GM12865 (cell line): ENCODE measurements at regions not wholly inside any gene's neighbourhood (a gene's known extent, or its start where the extent isn't known, plus 50 kb on each side); places are given as distances from the start of the nearest gene placed in this dataset.
A peak's percentile ranks its signal among the peaks of the same experiment; 100 is the strongest.

Experiments used
- DNase-seq: peaks from one replicate; pipeline ENCODE4 v3.0.0; 2010; ENCODE audit warnings: low read depth
- H3K4me3 ChIP-seq: 2 replicates; pipeline ENCODE4 v1.5.1; 2011; ENCODE audit warnings: mild to moderate bottlenecking, low read depth, low read length, control low read depth
- TF ChIP-seq, protein P1 (sequence below): IDR thresholded peaks from 2 replicates; pipeline ENCODE4 v1.5.1; 2011; ENCODE audit warnings: low read length, control low read depth, low read depth, inconsistent platforms; ENCODE audit not compliant: insufficient read depth; ENCODE audit errors: missing control alignments

DNA sequence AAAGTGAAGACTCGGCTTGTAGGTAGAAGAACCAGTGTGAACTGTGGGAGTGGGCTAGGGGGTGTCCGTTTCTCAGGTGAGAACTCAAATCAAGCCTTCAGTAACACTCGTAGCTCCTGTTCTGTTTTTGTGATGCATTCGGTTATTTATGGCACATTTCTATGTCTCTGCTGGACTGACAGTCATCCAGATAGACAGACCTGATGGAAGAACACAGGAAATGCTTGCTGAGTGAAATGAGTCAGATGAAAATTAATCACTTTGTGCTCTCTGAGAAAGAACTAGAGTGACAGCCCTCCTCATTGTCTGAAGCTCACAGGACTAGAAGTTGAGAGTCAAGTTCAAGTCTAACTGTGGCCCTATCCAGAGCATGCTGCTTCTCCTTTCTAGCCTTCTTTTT lies 360.1 kb upstream of the PLXNA2 start:
- no peak overlapping the region for H3K4me3 ChIP-seq
- peak; percentile 78 for DNase-seq
- TF ChIP-seq, protein P1, sequence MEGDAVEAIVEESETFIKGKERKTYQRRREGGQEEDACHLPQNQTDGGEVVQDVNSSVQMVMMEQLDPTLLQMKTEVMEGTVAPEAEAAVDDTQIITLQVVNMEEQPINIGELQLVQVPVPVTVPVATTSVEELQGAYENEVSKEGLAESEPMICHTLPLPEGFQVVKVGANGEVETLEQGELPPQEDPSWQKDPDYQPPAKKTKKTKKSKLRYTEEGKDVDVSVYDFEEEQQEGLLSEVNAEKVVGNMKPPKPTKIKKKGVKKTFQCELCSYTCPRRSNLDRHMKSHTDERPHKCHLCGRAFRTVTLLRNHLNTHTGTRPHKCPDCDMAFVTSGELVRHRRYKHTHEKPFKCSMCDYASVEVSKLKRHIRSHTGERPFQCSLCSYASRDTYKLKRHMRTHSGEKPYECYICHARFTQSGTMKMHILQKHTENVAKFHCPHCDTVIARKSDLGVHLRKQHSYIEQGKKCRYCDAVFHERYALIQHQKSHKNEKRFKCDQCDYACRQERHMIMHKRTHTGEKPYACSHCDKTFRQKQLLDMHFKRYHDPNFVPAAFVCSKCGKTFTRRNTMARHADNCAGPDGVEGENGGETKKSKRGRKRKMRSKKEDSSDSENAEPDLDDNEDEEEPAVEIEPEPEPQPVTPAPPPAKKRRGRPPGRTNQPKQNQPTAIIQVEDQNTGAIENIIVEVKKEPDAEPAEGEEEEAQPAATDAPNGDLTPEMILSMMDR: no peak

DNA sequence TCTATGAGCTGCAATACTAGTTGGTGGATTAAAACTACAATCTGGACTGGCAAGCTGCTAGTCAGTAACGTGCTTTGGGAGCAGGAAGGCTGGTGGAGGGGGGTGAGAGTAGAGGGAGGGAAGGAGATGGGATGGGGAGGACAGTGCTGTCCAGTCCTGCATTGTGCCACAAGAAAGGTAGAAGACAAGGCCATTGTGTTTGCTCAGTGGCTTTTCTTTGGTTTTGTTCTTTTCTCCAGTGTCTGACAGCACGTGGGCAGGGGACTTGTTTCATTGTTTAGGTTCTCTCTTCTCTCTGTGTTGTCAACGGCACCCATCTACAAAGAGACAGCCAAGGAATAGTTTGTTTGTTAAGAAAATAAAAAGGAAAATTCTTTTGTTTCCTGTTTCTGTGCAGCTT lies 362.8 kb upstream of the PLXNA2 start:
- H3K4me3 ChIP-seq: no peak overlapping the region
- TF ChIP-seq, protein P1: no peak
- no peak for DNase-seq

DNA sequence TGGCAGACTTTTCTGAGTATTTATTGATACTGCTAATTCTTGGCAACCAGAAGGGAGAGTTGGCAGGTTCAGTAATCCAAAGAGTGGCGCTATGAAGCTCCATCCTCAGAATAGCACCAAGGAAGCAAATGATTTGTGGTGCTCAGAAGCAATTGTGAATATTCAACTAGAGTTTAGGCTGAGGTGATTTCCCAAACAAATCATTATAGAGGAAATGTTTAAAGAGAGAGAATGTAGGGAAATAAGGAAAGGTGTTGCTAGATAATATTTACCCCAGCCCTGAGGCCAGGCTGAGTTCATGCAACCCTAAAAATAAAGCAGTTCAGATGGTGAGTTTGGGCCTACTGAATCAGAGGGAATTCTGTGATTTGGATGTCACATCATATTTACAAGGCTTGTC lies 363.4 kb upstream of the PLXNA2 start:
- TF ChIP-seq, protein P1: no peak
- no peak for DNase-seq
- H3K4me3 ChIP-seq: no peak overlapping the region

DNA sequence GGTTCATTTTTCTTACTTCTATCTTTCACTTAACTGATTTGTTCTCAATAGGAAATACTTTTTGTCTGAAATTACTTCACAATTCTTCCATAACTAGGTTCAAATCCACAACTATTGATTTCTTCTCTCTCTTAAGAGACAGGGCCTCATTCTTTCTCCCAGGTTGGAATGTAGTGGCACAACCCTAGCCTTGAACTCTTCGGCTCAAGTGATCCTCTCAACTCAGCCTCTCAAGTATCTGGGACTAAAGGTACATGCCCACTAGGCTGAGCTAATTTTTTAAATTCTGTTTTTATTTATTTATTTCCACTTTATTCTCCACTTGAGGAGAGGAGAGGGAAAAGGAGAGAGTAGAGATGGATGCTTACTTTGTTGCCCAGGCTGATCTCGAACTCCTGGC lies 370.4 kb upstream of the PLXNA2 start:
- TF ChIP-seq, protein P1: no peak
- no peak for DNase-seq
- H3K4me3 ChIP-seq: no peak overlapping the region

DNA sequence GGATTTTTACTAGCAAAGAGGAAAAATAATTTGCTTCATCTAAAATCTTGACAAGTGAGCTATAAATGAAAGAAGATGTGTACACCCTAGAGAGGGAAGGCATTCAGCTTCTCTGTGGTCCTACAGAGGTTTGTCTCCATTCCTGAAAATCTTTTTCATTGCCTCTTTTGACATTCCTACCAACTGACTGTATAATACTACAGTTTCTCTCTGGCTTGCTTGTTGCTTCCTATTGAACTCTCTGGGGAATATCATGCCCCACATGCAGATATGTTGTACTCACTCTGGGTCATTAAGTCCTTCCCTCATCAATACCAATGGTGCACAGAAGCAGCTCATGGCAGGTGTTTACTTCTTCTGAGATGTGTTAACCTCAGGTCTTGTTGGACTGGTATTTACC lies 371.2 kb upstream of the PLXNA2 start:
- TF ChIP-seq, protein P1: no peak
- no peak for DNase-seq
- H3K4me3 ChIP-seq: no peak overlapping the region

DNA sequence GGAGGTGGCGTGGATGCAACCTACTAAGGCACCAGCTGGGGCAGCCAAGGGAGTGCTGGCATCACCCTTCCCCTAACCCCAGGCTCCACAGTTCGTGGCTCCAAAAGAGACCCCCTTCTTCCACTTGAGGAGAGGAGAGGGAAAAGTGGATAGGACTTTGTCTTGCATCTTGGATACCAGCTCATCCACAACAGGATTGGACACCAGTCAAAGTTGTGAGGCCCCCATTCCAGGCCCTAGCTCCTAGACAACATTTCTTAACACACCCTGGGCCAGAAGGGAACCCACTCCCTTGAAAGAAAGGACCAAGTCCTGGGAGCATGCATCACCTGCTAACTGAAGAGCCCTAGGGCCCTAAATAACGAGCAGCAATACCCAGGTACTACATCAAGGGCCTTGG lies 372.6 kb upstream of the PLXNA2 start:
- TF ChIP-seq, protein P1: no peak
- H3K4me3 ChIP-seq: no peak overlapping the region
- no peak for DNase-seq

DNA sequence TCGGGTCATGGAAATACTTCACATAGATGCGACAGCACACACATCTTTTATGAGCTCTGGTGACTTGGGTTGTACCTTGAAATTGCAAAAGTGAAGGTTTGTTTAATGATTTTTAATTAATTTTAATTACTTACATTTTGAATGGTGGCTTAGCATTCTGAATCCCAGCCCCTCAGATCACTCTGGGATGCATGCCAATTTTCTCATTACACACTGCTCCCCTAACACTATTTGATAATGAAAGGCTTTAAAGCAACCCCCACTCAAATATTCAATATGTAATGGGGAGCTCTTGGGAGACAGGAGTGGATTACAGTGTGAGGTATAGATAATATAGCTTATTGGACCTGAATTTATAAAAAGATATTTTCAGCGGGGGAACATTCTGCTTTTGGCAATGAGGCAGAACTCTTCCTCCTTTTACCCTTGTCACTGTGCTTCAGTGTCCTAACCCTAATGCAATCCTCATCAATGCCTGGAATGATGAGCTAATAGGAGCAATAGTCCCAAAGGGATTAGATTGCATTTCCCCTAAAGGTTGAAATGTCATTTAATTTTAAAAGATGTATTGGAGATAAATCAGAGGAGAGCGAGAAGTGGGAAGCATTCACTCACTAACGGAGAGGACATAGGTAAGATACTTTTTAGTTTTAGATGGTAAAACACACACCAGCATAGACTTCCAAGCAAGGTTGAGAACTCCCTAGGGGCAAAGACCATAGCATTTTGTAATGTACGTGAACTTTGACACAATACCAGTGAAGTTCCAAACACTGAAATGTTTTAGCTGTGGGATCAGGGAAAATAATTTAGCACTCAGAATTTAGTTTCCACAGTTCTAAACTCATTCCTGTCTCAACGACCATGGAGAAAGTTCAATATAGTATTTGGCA lies 384.1 kb upstream of the PLXNA2 start:
- DNase-seq: no peak
- no peak overlapping the region for H3K4me3 ChIP-seq
- TF ChIP-seq, protein P1: no peak
